DOHH2 (cell line): ENCODE measurements at regions not wholly inside any gene's neighbourhood (a gene's known extent, or its start where the extent isn't known, plus 50 kb on each side); places are given as distances from the start of the nearest gene placed in this dataset.

Experiments
- H3F3A ChIP-seq: fragments of 200-600 bp; sonication (generic), shearing (Covaris generic); 2 replicates; pipeline ENCODE4 v1.6.0; 2016; ENCODE audit warnings: antibody characterized with exemption, mild to moderate bottlenecking; ENCODE audit not compliant: control insufficient read depth, insufficient read depth
- H3K27ac ChIP-seq: fragments of 200-600 bp; sonication (generic); 2 replicates; pipeline ENCODE4 v1.5.1; 2014; ENCODE audit warnings: low read depth, mild to moderate bottlenecking, low read length, moderate library complexity
- H3K27me3 ChIP-seq: fragments of 200-600 bp; sonication (generic); 2 replicates; pipeline ENCODE4 v1.6.1; 2014; ENCODE audit warnings: mild to moderate bottlenecking, low read length, mixed read lengths; ENCODE audit not compliant: control insufficient read depth
- H3K36me3 ChIP-seq: fragments of 200-600 bp; sonication (generic); 2 replicates; pipeline ENCODE4 v1.6.1; 2014; ENCODE audit warnings: mild to moderate bottlenecking, low read length, moderate library complexity, mixed read lengths; ENCODE audit not compliant: control insufficient read depth
- H3K4me1 ChIP-seq: fragments of 200-600 bp; sonication (generic); 2 replicates; pipeline ENCODE4 v1.6.1; 2014; ENCODE audit warnings: mild to moderate bottlenecking, low read length, mixed read lengths; ENCODE audit not compliant: control insufficient read depth
- H3K4me2 ChIP-seq: fragments of 200-600 bp; sonication (generic); 2 replicates; pipeline ENCODE4 v1.6.0; 2014; ENCODE audit warnings: mild to moderate bottlenecking, low read length, moderate library complexity
- H3K4me3 ChIP-seq: fragments of 200-600 bp; sonication (generic); 2 replicates; pipeline ENCODE4 v1.5.1; 2014; ENCODE audit warnings: mild to moderate bottlenecking, low read length, mixed read lengths
- H3K79me2 ChIP-seq: fragments of 200-600 bp; sonication (generic); 2 replicates; pipeline ENCODE4 v1.6.1; 2014; ENCODE audit warnings: mild to moderate bottlenecking, low read length, mixed read lengths; ENCODE audit not compliant: control insufficient read depth
- H3K9me2 ChIP-seq: fragments of 200-600 bp; sonication (generic); replicated peaks from 2 replicates; pipeline ENCODE4 v1.6.1; 2014; ENCODE audit warnings: mild to moderate bottlenecking, low read length, mixed read lengths; ENCODE audit not compliant: control insufficient read depth
- H3K9me3 ChIP-seq: fragments of 200-600 bp; sonication (generic); 2 replicates; pipeline ENCODE4 v1.6.1; 2014; ENCODE audit warnings: antibody characterized with exemption, low read length, mixed read lengths; ENCODE audit not compliant: control insufficient read depth, insufficient read depth
- H4K20me1 ChIP-seq: fragments of 200-600 bp; sonication (generic); 2 replicates; pipeline ENCODE4 v1.6.0; 2014; ENCODE audit warnings: low read depth, mild to moderate bottlenecking, antibody characterized with exemption, low read length, moderate library complexity; ENCODE audit not compliant: control insufficient read depth, insufficient read depth
- CTCF ChIP-seq: fragments of 200-600 bp; sonication (generic); IDR thresholded peaks from one replicate; pipeline ENCODE4 v1.5.1; 2014; ENCODE audit warnings: antibody characterized with exemption, mild to moderate bottlenecking, low read depth, low read length; ENCODE audit not compliant: poor library complexity, severe bottlenecking
- EZH2phosphoT487 ChIP-seq: fragments of 200-600 bp; sonication (generic); IDR thresholded peaks from 2 replicates; pipeline ENCODE4 v1.6.1; 2017; ENCODE audit warnings: borderline replicate concordance, mild to moderate bottlenecking, antibody characterized with exemption, low read length, moderate library complexity, mixed read lengths

GRCh38 chr5:89097103-89097502 lies 214.1 kb upstream of the MEF2C start:
- no peak overlapping the region for H3K4me2 ChIP-seq

GRCh38 chr5:89095341-89095740 lies 212.4 kb upstream of the MEF2C start:
- H3K9me2 ChIP-seq = no peaks in the 10 kb centered on the region
- no peaks in the 10 kb centered on the region for H3K36me3 ChIP-seq
- H3K27ac ChIP-seq = no peak overlapping the region
- no peak overlapping the region for H3K4me3 ChIP-seq
- no peaks in the 10 kb centered on the region for H3K4me1 ChIP-seq
- no peaks in the 10 kb centered on the region for H3K79me2 ChIP-seq
- TF ChIP-seq EZH2phosphoT487 (no peak), CTCF (no peak)
- H3F3A ChIP-seq = no peaks in the 10 kb centered on the region
- no peaks in the 10 kb centered on the region for H3K9me3 ChIP-seq
- no peaks in the 10 kb centered on the region for H4K20me1 ChIP-seq
- H3K27me3 ChIP-seq = no peaks in the 10 kb centered on the region
- no peak overlapping the region for H3K4me2 ChIP-seq

More at GRCh38 chr5:89097103-89097502, 214.1 kb upstream of the MEF2C start:
- no peaks in the 10 kb centered on the region for H3K36me3 ChIP-seq
- H3K79me2 ChIP-seq = no peaks in the 10 kb centered on the region
- H3K4me1 ChIP-seq = no peaks in the 10 kb centered on the region
- TF ChIP-seq EZH2phosphoT487 = no peak
- no peak for TF ChIP-seq CTCF
- no peaks in the 10 kb centered on the region for H3K27me3 ChIP-seq
- no peaks in the 10 kb centered on the region for H3F3A ChIP-seq
- no peak overlapping the region for H3K4me3 ChIP-seq
- H3K27ac ChIP-seq = no peak overlapping the region
- no peaks in the 10 kb centered on the region for H4K20me1 ChIP-seq
- H3K9me3 ChIP-seq = no peaks in the 10 kb centered on the region
- H3K9me2 ChIP-seq = no peaks in the 10 kb centered on the region

- H3K36me3 ChIP-seq = no peaks in the 10 kb centered on the region
- H4K20me1 ChIP-seq = no peaks in the 10 kb centered on the region
- no peaks in the 10 kb centered on the region for H3K79me2 ChIP-seq
- no peak overlapping the region for H3K4me3 ChIP-seq
- H3K27me3 ChIP-seq = no peaks in the 10 kb centered on the region
- H3K4me1 ChIP-seq = no peaks in the 10 kb centered on the region
- no peaks in the 10 kb centered on the region for H3K9me3 ChIP-seq
- no peaks in the 10 kb centered on the region for H3K9me2 ChIP-seq
- no peak overlapping the region for H3K27ac ChIP-seq
- H3F3A ChIP-seq = no peaks in the 10 kb centered on the region
- no peak overlapping the region for H3K4me2 ChIP-seq
- TF ChIP-seq CTCF (no peak), EZH2phosphoT487 (no peak)
Observed at GRCh38 chr5:89090037-89090436, 207.1 kb upstream of the MEF2C start.
